Upper lobe of right lung (tissue), 1 donor: ENCODE measurements at regions not wholly inside any gene's neighbourhood (a gene's known extent, or its start where the extent isn't known, plus 50 kb on each side); places are given as distances from the start of the nearest gene placed in this dataset.
A peak's percentile ranks its signal among the peaks of the same experiment; 100 is the strongest.

ENCODE experiments used
- ATAC-seq: fragments of 200-7000 bp; cut with Tn5 transposase; one replicate; pipeline ENCODE4 v1.9.1; 2020; ENCODE audit warnings: mild to moderate bottlenecking, moderate library complexity
- DNase-seq: peaks from one replicate; pipeline ENCODE4 v3.0.0-alpha.2; 2020
- H3K27ac ChIP-seq: fragments of 200-600 bp; one replicate; pipeline ENCODE4 v1.8.0; 2022
- H3K27me3 ChIP-seq: fragments of 200-600 bp; one replicate; pipeline ENCODE4 v1.8.0; 2022; ENCODE audit warnings: mild to moderate bottlenecking
- H3K36me3 ChIP-seq: fragments of 200-600 bp; one replicate; pipeline ENCODE4 v1.8.0; 2022
- H3K4me1 ChIP-seq: fragments of 200-600 bp; one replicate; pipeline ENCODE4 v1.8.0; 2022
- H3K4me3 ChIP-seq: fragments of 200-600 bp; one replicate; pipeline ENCODE4 v1.8.0; 2022; ENCODE audit warnings: mild to moderate bottlenecking
- H3K9me3 ChIP-seq: fragments of 200-600 bp; one replicate; pipeline ENCODE4 v1.8.0; 2022
- CTCF ChIP-seq: fragments of 200-600 bp; IDR thresholded peaks from one replicate; pipeline ENCODE4 v1.8.0; 2022; ENCODE audit warnings: antibody characterized with exemption
- intact Hi-C: fragments of 100-400 bp; cut with DNase I; formaldehyde crosslinking; loops from one replicate; pipeline ENCODE4 v1.11.0; 2022
- donor health status: DM: no; HTN: yes; CAD: no; lungs with severe emphysema.

- no peak for DNase-seq
- no peak for ATAC-seq
- no peak overlapping the region for H3K27ac ChIP-seq
- H3K27me3 ChIP-seq: no peaks in the 10 kb centered on the region
- H3K4me1 ChIP-seq: no peaks in the 10 kb centered on the region
- no peak overlapping the region for H3K4me3 ChIP-seq
- no peaks in the 10 kb centered on the region for H3K9me3 ChIP-seq
- intact Hi-C loops: no loop called here
- no peaks in the 10 kb centered on the region for H3K36me3 ChIP-seq
- TF ChIP-seq CTCF: no peak
These were observed 81.7 kb upstream of the NEUROD1 start for GRCh38 chr2:181762000-181762399.

GRCh38 chr2:181762848-181763247 lies 82.5 kb upstream of the NEUROD1 start:
- intact Hi-C loops: no loop called here
- DNase-seq (no peak), ATAC-seq (peak; percentile 63)
- H3K27ac ChIP-seq: no peak overlapping the region
- H3K4me1 ChIP-seq: no peaks in the 10 kb centered on the region
- H3K9me3 ChIP-seq: no peaks in the 10 kb centered on the region
- H3K27me3 ChIP-seq: no peaks in the 10 kb centered on the region
- H3K36me3 ChIP-seq: no peaks in the 10 kb centered on the region
- no peak for TF ChIP-seq CTCF
- H3K4me3 ChIP-seq: no peak overlapping the region

- intact Hi-C loops: no loop called here
- no peak overlapping the region for H3K27ac ChIP-seq
- H3K27me3 ChIP-seq: no peaks in the 10 kb centered on the region
- H3K36me3 ChIP-seq: no peaks in the 10 kb centered on the region
- no peak for DNase-seq
- no peak for TF ChIP-seq CTCF
- H3K9me3 ChIP-seq: no peaks in the 10 kb centered on the region
- no peak overlapping the region for H3K4me3 ChIP-seq
- no peak for ATAC-seq
- H3K4me1 ChIP-seq: no peaks in the 10 kb centered on the region
These were observed 83.1 kb upstream of the NEUROD1 start for GRCh38 chr2:181763423-181763822.

- intact Hi-C loops: no loop called here
- Histone ChIP-seq H3K4me3 (no peak overlapping the region), H3K36me3 (no peaks in the 10 kb centered on the region), H3K27ac (no peak overlapping the region), H3K27me3 (no peaks in the 10 kb centered on the region), H3K9me3 (no peaks in the 10 kb centered on the region), H3K4me1 (no peaks in the 10 kb centered on the region)
- ATAC-seq: no peak
- DNase-seq: no peak
- TF ChIP-seq CTCF: no peak
These were observed 84.0 kb upstream of the NEUROD1 start for GRCh38 chr2:181764095-181764963.

GRCh38 chr2:181766129-181766528 lies 85.8 kb upstream of the NEUROD1 start:
- ATAC-seq: no peak
- Histone ChIP-seq H3K4me1 (no peaks in the 10 kb centered on the region), H3K27me3 (no peaks in the 10 kb centered on the region), H3K36me3 (no peaks in the 10 kb centered on the region), H3K4me3 (no peak overlapping the region), H3K27ac (no peak overlapping the region), H3K9me3 (no peaks in the 10 kb centered on the region)
- TF ChIP-seq CTCF: no peak
- intact Hi-C loops: no loop called here
- DNase-seq: no peak
